H1 (cell line): ENCODE measurements at regions not wholly inside any gene's neighbourhood (a gene's known extent, or its start where the extent isn't known, plus 50 kb on each side); places are given as distances from the start of the nearest gene placed in this dataset.

Experiments
- ASH2L ChIP-seq: fragments of 200-600, 300-600 bp; sonication (generic); IDR thresholded peaks from one replicate; pipeline ENCODE4 v1.7.1; 2017; ENCODE audit warnings: low read length
- BACH1 ChIP-seq: IDR thresholded peaks from 2 replicates; pipeline ENCODE4 v1.6.1; 2012; ENCODE audit warnings: low read length, improper control_type of control experiment
- HDAC2 ChIP-seq, 2 experiments: fragments of 300-600 bp in 1 of 2; sonication (generic) in 1 of 2; IDR thresholded peaks; 2 replicates each; pipeline ENCODE4 v1.6.1; 2011 to 2012; ENCODE audit warnings: low read depth in 2 of 2, low read length in 2 of 2, mild to moderate bottlenecking in 2 of 2, moderate library complexity in 2 of 2, borderline replicate concordance in 1 of 2, inconsistent platforms in 1 of 2
- SP4 ChIP-seq: IDR thresholded peaks from 2 replicates; pipeline ENCODE4 v1.6.1; 2012; ENCODE audit warnings: low read length, inconsistent platforms
- TF ChIP-seq, protein P1 (sequence below), 3 experiments: IDR thresholded peaks; 1 replicate in 2 of 3; 2 replicates in 1 of 3; pipeline versions ENCODE4 v1.5.1 to v1.6.1; 2011; ENCODE audit warnings: low read length in 3 of 3, mild to moderate bottlenecking in 3 of 3, inconsistent platforms in 2 of 3, low read depth in 1 of 3, moderate library complexity in 1 of 3; ENCODE audit not compliant: insufficient read depth in 1 of 3; ENCODE audit errors: control extremely low read depth in 1 of 3
- TF ChIP-seq, protein P2 (sequence below): IDR thresholded peaks from 2 replicates; pipeline ENCODE4 v1.6.1; 2011; ENCODE audit warnings: low read length, improper control_type of control experiment
- TF ChIP-seq, protein P3 (sequence below): IDR thresholded peaks from 2 replicates; pipeline ENCODE4 v1.6.1; 2012; ENCODE audit warnings: low read length, inconsistent platforms

DNA sequence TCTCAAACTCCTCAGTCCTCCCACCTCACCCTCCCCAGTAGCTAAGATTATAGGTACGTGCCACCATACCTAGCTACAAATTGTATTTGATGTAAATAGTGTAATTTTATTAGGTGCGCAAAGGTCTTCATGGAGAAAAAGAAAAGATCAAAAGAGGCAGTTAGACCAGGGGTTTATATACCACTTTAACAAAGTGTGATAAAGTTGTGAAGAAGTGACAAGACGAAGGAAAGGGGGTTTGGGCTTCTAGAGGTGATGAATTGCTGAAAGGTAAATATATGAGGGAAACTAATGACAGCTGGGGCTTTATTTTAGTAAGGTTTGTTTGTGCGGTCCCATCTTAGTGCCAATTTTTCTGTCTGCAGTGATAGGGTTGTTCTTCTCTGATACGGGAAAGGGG lies 105.3 kb downstream of the CD24 start (continued):
- TF ChIP-seq, protein P1, sequence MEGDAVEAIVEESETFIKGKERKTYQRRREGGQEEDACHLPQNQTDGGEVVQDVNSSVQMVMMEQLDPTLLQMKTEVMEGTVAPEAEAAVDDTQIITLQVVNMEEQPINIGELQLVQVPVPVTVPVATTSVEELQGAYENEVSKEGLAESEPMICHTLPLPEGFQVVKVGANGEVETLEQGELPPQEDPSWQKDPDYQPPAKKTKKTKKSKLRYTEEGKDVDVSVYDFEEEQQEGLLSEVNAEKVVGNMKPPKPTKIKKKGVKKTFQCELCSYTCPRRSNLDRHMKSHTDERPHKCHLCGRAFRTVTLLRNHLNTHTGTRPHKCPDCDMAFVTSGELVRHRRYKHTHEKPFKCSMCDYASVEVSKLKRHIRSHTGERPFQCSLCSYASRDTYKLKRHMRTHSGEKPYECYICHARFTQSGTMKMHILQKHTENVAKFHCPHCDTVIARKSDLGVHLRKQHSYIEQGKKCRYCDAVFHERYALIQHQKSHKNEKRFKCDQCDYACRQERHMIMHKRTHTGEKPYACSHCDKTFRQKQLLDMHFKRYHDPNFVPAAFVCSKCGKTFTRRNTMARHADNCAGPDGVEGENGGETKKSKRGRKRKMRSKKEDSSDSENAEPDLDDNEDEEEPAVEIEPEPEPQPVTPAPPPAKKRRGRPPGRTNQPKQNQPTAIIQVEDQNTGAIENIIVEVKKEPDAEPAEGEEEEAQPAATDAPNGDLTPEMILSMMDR (IDR thresholded peaks at IDR 0.05; ENCODE audit: control extremely low read depth in 1 of 3, insufficient read depth in 1 of 3, low read depth in 1 of 3, low read length in 3 of 3), result no peak
- TF ChIP-seq BACH1, result no peak
- TF ChIP-seq ASH2L, result no peak
- TF ChIP-seq SP4, result no peak
- TF ChIP-seq, protein P2, sequence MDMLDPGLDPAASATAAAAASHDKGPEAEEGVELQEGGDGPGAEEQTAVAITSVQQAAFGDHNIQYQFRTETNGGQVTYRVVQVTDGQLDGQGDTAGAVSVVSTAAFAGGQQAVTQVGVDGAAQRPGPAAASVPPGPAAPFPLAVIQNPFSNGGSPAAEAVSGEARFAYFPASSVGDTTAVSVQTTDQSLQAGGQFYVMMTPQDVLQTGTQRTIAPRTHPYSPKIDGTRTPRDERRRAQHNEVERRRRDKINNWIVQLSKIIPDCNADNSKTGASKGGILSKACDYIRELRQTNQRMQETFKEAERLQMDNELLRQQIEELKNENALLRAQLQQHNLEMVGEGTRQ, result no peak
- TF ChIP-seq HDAC2 (IDR thresholded peaks at IDR 0.05; ENCODE audit: borderline replicate concordance in 1 of 2, low read depth in 2 of 2, low read length in 2 of 2), result no peak
- TF ChIP-seq, protein P3, sequence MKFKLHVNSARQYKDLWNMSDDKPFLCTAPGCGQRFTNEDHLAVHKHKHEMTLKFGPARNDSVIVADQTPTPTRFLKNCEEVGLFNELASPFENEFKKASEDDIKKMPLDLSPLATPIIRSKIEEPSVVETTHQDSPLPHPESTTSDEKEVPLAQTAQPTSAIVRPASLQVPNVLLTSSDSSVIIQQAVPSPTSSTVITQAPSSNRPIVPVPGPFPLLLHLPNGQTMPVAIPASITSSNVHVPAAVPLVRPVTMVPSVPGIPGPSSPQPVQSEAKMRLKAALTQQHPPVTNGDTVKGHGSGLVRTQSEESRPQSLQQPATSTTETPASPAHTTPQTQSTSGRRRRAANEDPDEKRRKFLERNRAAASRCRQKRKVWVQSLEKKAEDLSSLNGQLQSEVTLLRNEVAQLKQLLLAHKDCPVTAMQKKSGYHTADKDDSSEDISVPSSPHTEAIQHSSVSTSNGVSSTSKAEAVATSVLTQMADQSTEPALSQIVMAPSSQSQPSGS, result no peak
